OCI-LY1 (cell line): ENCODE measurements at regions not wholly inside any gene's neighbourhood (a gene's known extent, or its start where the extent isn't known, plus 50 kb on each side); places are given as distances from the start of the nearest gene placed in this dataset.

Experiments
- H2AFZ ChIP-seq: fragments of 200-600 bp; sonication (generic), shearing (Covaris generic); 2 replicates; pipeline ENCODE4 v1.6.0; 2014; ENCODE audit warnings: antibody characterized with exemption, mild to moderate bottlenecking, low read length
- H3F3A ChIP-seq: fragments of 200-600 bp; sonication (generic), shearing (Covaris generic); 2 replicates; pipeline ENCODE4 v1.6.0; 2014; ENCODE audit warnings: mild to moderate bottlenecking, antibody characterized with exemption, low read length, moderate library complexity; ENCODE audit not compliant: insufficient read depth
- H3K27ac ChIP-seq: fragments of 200-600 bp; sonication (generic); 2 replicates; pipeline ENCODE4 v1.5.1; 2014; ENCODE audit warnings: low read length, mixed run types, mild to moderate bottlenecking, low read depth; ENCODE audit not compliant: poor library complexity, severe bottlenecking
- H3K27me3 ChIP-seq: fragments of 200-600 bp; sonication (generic); 2 replicates; pipeline ENCODE4 v1.6.0; 2014; ENCODE audit warnings: antibody characterized with exemption, mild to moderate bottlenecking, low read length, moderate library complexity; ENCODE audit not compliant: insufficient read depth
- H3K36me3 ChIP-seq: fragments of 200-600 bp; sonication (generic); 2 replicates; pipeline ENCODE4 v1.6.1; 2014; ENCODE audit warnings: mild to moderate bottlenecking, antibody characterized with exemption, low read length, moderate library complexity, mixed read lengths; ENCODE audit not compliant: insufficient read depth
- H3K4me1 ChIP-seq: fragments of 200-600 bp; sonication (generic); 2 replicates; pipeline ENCODE4 v1.5.1; 2014; ENCODE audit warnings: mild to moderate bottlenecking, low read length, moderate library complexity; ENCODE audit not compliant: insufficient read depth, severe bottlenecking
- H3K4me2 ChIP-seq: fragments of 200-600 bp; sonication (generic), shearing (Covaris generic); 2 replicates; pipeline ENCODE4 v1.6.1; 2014; ENCODE audit warnings: low read length
- H3K4me3 ChIP-seq: fragments of 200-600 bp; sonication (generic); 2 replicates; pipeline ENCODE4 v1.5.1; 2014; ENCODE audit warnings: low read length, low read depth, mild to moderate bottlenecking, mixed read lengths; ENCODE audit not compliant: poor library complexity, severe bottlenecking
- H3K79me2 ChIP-seq: fragments of 200-600 bp; shearing (Covaris generic); 2 replicates; pipeline ENCODE4 v1.6.1; 2016; ENCODE audit warnings: mixed run types, low read length, mixed read lengths; ENCODE audit not compliant: insufficient read depth
- H3K9ac ChIP-seq: fragments of 200-600 bp; sonication (generic), shearing (Covaris generic); 2 replicates; pipeline ENCODE4 v1.6.1; 2014; ENCODE audit warnings: mild to moderate bottlenecking, low read length, mixed read lengths
- H3K9me2 ChIP-seq: fragments of 200-600 bp; sonication (generic), shearing (Covaris generic); 2 replicates; pipeline ENCODE4 v1.6.1; 2014; ENCODE audit warnings: low read depth, mild to moderate bottlenecking, low read length, mixed read lengths
- H3K9me3 ChIP-seq: fragments of 200-600 bp; shearing (Covaris generic); 2 replicates; pipeline ENCODE4 v1.6.1; 2014; ENCODE audit warnings: low read length, mixed read lengths
- H4K20me1 ChIP-seq: fragments of 200-600 bp; sonication (generic), shearing (Covaris generic); 2 replicates; pipeline ENCODE4 v1.6.0; 2016; ENCODE audit warnings: mild to moderate bottlenecking, low read length; ENCODE audit not compliant: insufficient read depth
- EZH2 ChIP-seq: fragments of 200-600 bp; sonication (generic), shearing (Covaris generic); IDR thresholded peaks from 2 replicates; pipeline ENCODE4 v1.8.0; 2017; ENCODE audit warnings: borderline replicate concordance, mixed run types, mild to moderate bottlenecking, antibody characterized with exemption, low read length, moderate library complexity, mixed read lengths
- TF ChIP-seq, protein P1 (sequence below): fragments of 200-600 bp; sonication (generic), shearing (Covaris generic); IDR thresholded peaks from 2 replicates; pipeline ENCODE4 v1.5.1; 2017; ENCODE audit warnings: mild to moderate bottlenecking, antibody characterized with exemption, low read length, moderate library complexity, mixed read lengths

DNA sequence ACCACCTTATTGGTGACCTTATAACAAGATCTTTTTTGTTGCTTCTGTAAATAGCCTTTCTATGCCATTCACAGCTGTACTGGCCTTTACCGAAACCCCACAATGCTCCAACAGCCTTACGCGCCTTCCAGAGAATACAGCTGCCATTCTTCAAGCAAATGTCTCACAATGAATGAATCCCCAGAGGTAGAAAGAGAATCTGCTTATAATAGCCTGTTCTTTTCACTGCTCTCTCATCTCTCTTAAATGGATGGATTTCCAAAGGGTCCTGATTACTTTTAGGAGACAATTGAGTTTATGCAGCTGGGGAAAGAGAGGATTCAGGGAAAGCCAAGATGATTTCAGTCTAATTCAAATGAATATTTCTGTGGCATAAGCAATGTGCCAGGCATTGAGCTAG lies 183.1 kb upstream of the PDE1C start:
- Histone ChIP-seq H3K4me2 (no peak overlapping the region), H3F3A (no peaks in the 10 kb centered on the region), H3K27me3 (no peaks in the 10 kb centered on the region), H3K4me3 (no peak overlapping the region), H2AFZ (no peak overlapping the region), H3K9me2 (no peaks in the 10 kb centered on the region), H3K36me3 (no peaks in the 10 kb centered on the region), H3K79me2 (no peaks in the 10 kb centered on the region), H3K9ac (no peak overlapping the region), H3K4me1 (no peaks in the 10 kb centered on the region), H3K9me3 (no peaks in the 10 kb centered on the region), H4K20me1 (no peaks in the 10 kb centered on the region), H3K27ac (no peak overlapping the region)
- TF ChIP-seq, protein P1, sequence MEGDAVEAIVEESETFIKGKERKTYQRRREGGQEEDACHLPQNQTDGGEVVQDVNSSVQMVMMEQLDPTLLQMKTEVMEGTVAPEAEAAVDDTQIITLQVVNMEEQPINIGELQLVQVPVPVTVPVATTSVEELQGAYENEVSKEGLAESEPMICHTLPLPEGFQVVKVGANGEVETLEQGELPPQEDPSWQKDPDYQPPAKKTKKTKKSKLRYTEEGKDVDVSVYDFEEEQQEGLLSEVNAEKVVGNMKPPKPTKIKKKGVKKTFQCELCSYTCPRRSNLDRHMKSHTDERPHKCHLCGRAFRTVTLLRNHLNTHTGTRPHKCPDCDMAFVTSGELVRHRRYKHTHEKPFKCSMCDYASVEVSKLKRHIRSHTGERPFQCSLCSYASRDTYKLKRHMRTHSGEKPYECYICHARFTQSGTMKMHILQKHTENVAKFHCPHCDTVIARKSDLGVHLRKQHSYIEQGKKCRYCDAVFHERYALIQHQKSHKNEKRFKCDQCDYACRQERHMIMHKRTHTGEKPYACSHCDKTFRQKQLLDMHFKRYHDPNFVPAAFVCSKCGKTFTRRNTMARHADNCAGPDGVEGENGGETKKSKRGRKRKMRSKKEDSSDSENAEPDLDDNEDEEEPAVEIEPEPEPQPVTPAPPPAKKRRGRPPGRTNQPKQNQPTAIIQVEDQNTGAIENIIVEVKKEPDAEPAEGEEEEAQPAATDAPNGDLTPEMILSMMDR = no peak
- TF ChIP-seq EZH2 = no peak

DNA sequence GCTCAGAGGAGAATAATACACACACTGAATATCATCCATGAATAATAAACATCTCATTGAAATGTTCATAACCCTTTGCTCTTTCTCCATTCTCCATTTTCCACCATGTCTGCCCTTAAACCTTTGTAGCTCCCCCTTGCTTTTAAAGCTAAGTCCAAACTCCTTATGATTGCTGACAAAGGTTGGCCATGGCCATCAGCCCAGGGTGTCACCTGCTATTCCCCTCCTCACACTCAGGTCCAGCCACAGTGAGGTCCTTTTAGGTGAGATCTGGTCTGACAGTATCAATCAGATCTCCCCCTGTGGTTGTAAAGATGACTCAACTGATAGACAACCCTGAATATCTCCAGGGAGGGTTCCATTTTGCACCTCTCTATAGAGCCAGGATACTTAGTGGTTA lies 181.5 kb upstream of the PDE1C start:
- TF ChIP-seq EZH2 = no peak
- TF ChIP-seq, protein P1 = no peak
- no peak overlapping the region for H3K27ac ChIP-seq
- H3K4me2 ChIP-seq = no peak overlapping the region
- no peaks in the 10 kb centered on the region for H4K20me1 ChIP-seq
- H3K9me3 ChIP-seq = no peaks in the 10 kb centered on the region
- H2AFZ ChIP-seq = no peak overlapping the region
- no peaks in the 10 kb centered on the region for H3K27me3 ChIP-seq
- H3F3A ChIP-seq = no peaks in the 10 kb centered on the region
- no peaks in the 10 kb centered on the region for H3K36me3 ChIP-seq
- H3K9me2 ChIP-seq = no peaks in the 10 kb centered on the region
- H3K79me2 ChIP-seq = no peaks in the 10 kb centered on the region
- H3K4me3 ChIP-seq = no peak overlapping the region
- H3K4me1 ChIP-seq = no peaks in the 10 kb centered on the region
- no peak overlapping the region for H3K9ac ChIP-seq

DNA sequence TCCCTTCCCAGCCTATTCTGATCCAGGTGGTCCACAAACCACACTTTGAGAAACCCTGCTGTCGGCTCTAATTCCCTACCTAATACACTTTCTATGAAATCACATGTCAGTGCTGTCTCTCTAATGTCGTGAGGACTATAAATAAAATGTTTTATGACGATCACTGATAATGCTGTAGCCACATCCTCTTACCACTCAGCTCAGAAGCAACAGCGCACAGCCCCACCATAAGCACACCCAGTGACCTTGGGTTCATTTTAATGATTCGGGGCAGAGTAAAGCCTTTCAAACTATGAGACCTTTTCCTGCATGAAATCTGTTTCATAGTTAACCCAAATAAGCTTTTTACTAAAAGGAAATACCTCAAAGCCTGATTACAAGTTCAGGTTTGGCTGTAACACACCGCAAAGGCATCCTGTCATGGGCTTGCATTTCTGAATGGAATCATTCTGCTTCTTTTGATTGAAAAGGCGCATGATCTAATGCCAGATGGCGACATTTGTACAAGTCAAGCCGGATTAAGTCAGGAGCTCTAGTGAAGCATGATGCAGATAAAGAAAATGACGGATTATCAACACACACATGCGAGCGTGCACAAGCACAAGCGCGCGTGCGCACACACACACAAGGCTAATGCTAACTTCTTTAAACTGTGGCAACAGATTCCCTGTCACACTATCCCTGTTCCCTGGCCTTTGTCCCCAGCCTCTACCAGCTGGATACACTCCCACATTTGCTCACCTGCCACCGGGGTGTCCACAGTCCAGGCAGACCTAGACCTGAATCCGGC lies 180.5 kb upstream of the PDE1C start:
- Histone ChIP-seq H4K20me1 (no peaks in the 10 kb centered on the region), H3K36me3 (no peaks in the 10 kb centered on the region), H2AFZ (no peak overlapping the region), H3K9me3 (no peaks in the 10 kb centered on the region), H3K4me1 (no peaks in the 10 kb centered on the region), H3K9me2 (no peaks in the 10 kb centered on the region), H3K9ac (no peak overlapping the region), H3K79me2 (no peaks in the 10 kb centered on the region), H3K27me3 (no peaks in the 10 kb centered on the region), H3F3A (no peaks in the 10 kb centered on the region), H3K4me3 (no peak overlapping the region), H3K4me2 (no peak overlapping the region), H3K27ac (no peak overlapping the region)
- TF ChIP-seq, protein P1 = no peak
- no peak for TF ChIP-seq EZH2
